Keratinocyte (primary cell): ENCODE measurements at regions not wholly inside any gene's neighbourhood (a gene's known extent, or its start where the extent isn't known, plus 50 kb on each side); places are given as distances from the start of the nearest gene placed in this dataset.

Experiments used
- DNase-seq: peaks from one replicate; pipeline ENCODE4 v3.0.0-alpha.2; 2011; ENCODE audit warnings: low read depth, missing footprints, low spot score
- FAIRE-seq: peaks from 2 replicates; lab custom pipeline; 2011; peaks lifted over from hg19 to GRCh38; lab: Jason Lieb, UNC
- H2AFZ ChIP-seq: 2 replicates; pipeline ENCODE4 v1.6.0; 2012; ENCODE audit warnings: low read length, control low read depth, inconsistent platforms; ENCODE audit not compliant: control insufficient read depth
- H3K27ac ChIP-seq: 2 replicates; pipeline ENCODE4 v1.5.1; 2011; ENCODE audit warnings: low read length; ENCODE audit not compliant: control insufficient read depth, insufficient read depth
- H3K27me3 ChIP-seq: 3 replicates; pipeline ENCODE4 v1.6.0; 2011; ENCODE audit warnings: low read length; ENCODE audit not compliant: control insufficient read depth, insufficient read depth; ENCODE audit errors: extremely low read depth
- H3K36me3 ChIP-seq, 2 experiments: 2 replicates in 1 of 2; 3 replicates in 1 of 2; pipeline ENCODE4 v1.5.1; 2011; ENCODE audit warnings: low read length in 2 of 2, mild to moderate bottlenecking in 1 of 2; ENCODE audit not compliant: control insufficient read depth in 2 of 2, insufficient read depth in 2 of 2; ENCODE audit errors: extremely low read depth in 1 of 2
- H3K4me1 ChIP-seq: 3 replicates; pipeline ENCODE4 v1.5.1; 2011; ENCODE audit warnings: low read length; ENCODE audit not compliant: control insufficient read depth, insufficient read depth; ENCODE audit errors: extremely low read depth
- H3K4me2 ChIP-seq: 3 replicates; pipeline ENCODE4 v1.6.0; 2011; ENCODE audit warnings: low read depth, low read length; ENCODE audit not compliant: control insufficient read depth, insufficient read depth; ENCODE audit errors: extremely low read depth
- H3K4me3 ChIP-seq, 3 experiments: fragments of 200-600 bp in 1 of 3; sonication (generic) in 1 of 3; 2 replicates in 2 of 3; 3 replicates in 1 of 3; pipeline ENCODE4 v1.5.1; 2011 to 2016; ENCODE audit warnings: low read length in 3 of 3, mild to moderate bottlenecking in 3 of 3, control low read depth in 2 of 3, inconsistent platforms in 1 of 3, low read depth in 1 of 3, mixed read lengths in 1 of 3, mixed run types in 1 of 3, moderate library complexity in 1 of 3; ENCODE audit not compliant: control insufficient read depth in 2 of 3, insufficient read depth in 2 of 3; ENCODE audit errors: extremely low read depth in 1 of 3
- H3K79me2 ChIP-seq: 2 replicates; pipeline ENCODE4 v1.6.0; 2012; ENCODE audit warnings: low read length; ENCODE audit not compliant: control insufficient read depth, insufficient read depth
- H3K9ac ChIP-seq: 3 replicates; pipeline ENCODE4 v1.6.0; 2011; ENCODE audit warnings: low read length; ENCODE audit not compliant: control insufficient read depth, insufficient read depth; ENCODE audit errors: extremely low read depth
- H3K9me1 ChIP-seq: 3 replicates; pipeline ENCODE4 v1.6.0; 2011; ENCODE audit warnings: low read length; ENCODE audit not compliant: control insufficient read depth, insufficient read depth; ENCODE audit errors: extremely low read depth
- H3K9me3 ChIP-seq: 2 replicates; pipeline ENCODE4 v1.5.1; 2012; ENCODE audit warnings: low read depth, low read length; ENCODE audit not compliant: control insufficient read depth
- H4K20me1 ChIP-seq: 3 replicates; pipeline ENCODE4 v1.6.0; 2011; ENCODE audit warnings: low read length; ENCODE audit not compliant: control insufficient read depth, insufficient read depth; ENCODE audit errors: extremely low read depth
- CTCF ChIP-seq, 3 experiments: IDR thresholded peaks in 1 of 3; conservative IDR thresholded peaks in 1 of 3; optimal IDR thresholded peaks in 1 of 3; 2 replicates in 2 of 3; 3 replicates in 1 of 3; pipeline versions ENCODE3 to v1.5.1; 2011; ENCODE audit warnings: low read length in 3 of 3, mild to moderate bottlenecking in 3 of 3, moderate library complexity in 2 of 3, control low read depth in 1 of 3, inconsistent platforms in 1 of 3; ENCODE audit not compliant: insufficient read depth in 2 of 3; ENCODE audit errors: extremely low read depth in 1 of 3
- EZH2 ChIP-seq: IDR thresholded peaks from one replicate; pipeline ENCODE4 v1.6.1; 2012; ENCODE audit warnings: inconsistent platforms, mild to moderate bottlenecking, low read length, moderate library complexity
- dilution Hi-C: fragments of 300-500 bp; cut with MboI; formaldehyde crosslinking; loops from one replicate; pipeline ENCODE4 v1.7.0; 2020; ENCODE audit warnings: low sequenced_read_pairs; ENCODE audit not compliant: extremely low pct_ligation_motif_present

GRCh38 chr16:11429123-11429522, 83.9 kb downstream of the RMI2 start:
- TF ChIP-seq CTCF (optimal IDR thresholded peaks at IDR 0.05 in 1 of 3, IDR thresholded peaks at IDR 0.05 in 1 of 3, conservative IDR thresholded peaks at IDR 0.05 in 1 of 3; ENCODE audit: extremely low read depth in 1 of 3, insufficient read depth in 2 of 3, low read length in 3 of 3) = no peak
- no peak for TF ChIP-seq EZH2
- Histone ChIP-seq H2AFZ (no peak overlapping the region), H3K27ac (no peak overlapping the region), H3K9ac (no peak overlapping the region), H3K27me3 (peaks cover 16% of the 10 kb centered on the region), H3K9me3 (no peaks in the 10 kb centered on the region), H3K36me3 (no peaks in the 10 kb centered on the region), H3K9me1 (no peaks in the 10 kb centered on the region), H3K79me2 (no peaks in the 10 kb centered on the region), H3K4me3 (no peak overlapping the region), H3K4me2 (no peak overlapping the region), H4K20me1 (no peaks in the 10 kb centered on the region), H3K4me1 (no peaks in the 10 kb centered on the region)
- DNase-seq (no peak), FAIRE-seq (no peak)
- dilution Hi-C loops = no loop called here

GRCh38 chr16:11429823-11430222, 84.6 kb downstream of the RMI2 start:
- H3K27me3 ChIP-seq = peaks cover 16% of the 10 kb centered on the region
- H3K4me2 ChIP-seq = no peak overlapping the region
- no peaks in the 10 kb centered on the region for H3K9me3 ChIP-seq
- DNase-seq = no peak
- TF ChIP-seq CTCF (optimal IDR thresholded peaks at IDR 0.05 in 1 of 3, IDR thresholded peaks at IDR 0.05 in 1 of 3, conservative IDR thresholded peaks at IDR 0.05 in 1 of 3; ENCODE audit: extremely low read depth in 1 of 3, insufficient read depth in 2 of 3, low read length in 3 of 3) (no peak), EZH2 (no peak)
- H4K20me1 ChIP-seq = no peaks in the 10 kb centered on the region
- no peak for FAIRE-seq
- no peak overlapping the region for H3K4me3 ChIP-seq
- no peak overlapping the region for H3K27ac ChIP-seq
- H3K9me1 ChIP-seq = no peaks in the 10 kb centered on the region
- no peak overlapping the region for H2AFZ ChIP-seq
- no peak overlapping the region for H3K9ac ChIP-seq
- no peaks in the 10 kb centered on the region for H3K79me2 ChIP-seq
- no peaks in the 10 kb centered on the region for H3K36me3 ChIP-seq
- dilution Hi-C loops = no loop called here
- H3K4me1 ChIP-seq = no peaks in the 10 kb centered on the region
